WTC11 (cell line): ENCODE measurements at regions not wholly inside any gene's neighbourhood (a gene's known extent, or its start where the extent isn't known, plus 50 kb on each side); places are given as distances from the start of the nearest gene placed in this dataset.

ENCODE experiments used
- ATAC-seq: fragments of 200-7000 bp; cut with Tn5 transposase; 2 replicates; pipeline ENCODE4 v1.10.0; 2021; ENCODE audit warnings: mild to moderate bottlenecking, moderate library complexity
- CTCF ChIA-PET: fragments of 300-600 bp; sonication (Branson Sonifier 250); formaldehyde crosslinking; loops from one replicate; lab custom pipeline; 2021; ENCODE audit warnings: antibody characterized with exemption; lab: Charles Lee
- POLR2A ChIA-PET: fragments of 350-600 bp; sonication (Branson Sonifier 250); formaldehyde crosslinking; loops from one replicate; lab custom pipeline; 2021; ENCODE audit warnings: antibody characterized with exemption; lab: Charles Lee
- DNase-seq: peaks from one replicate; pipeline ENCODE4 v3.0.0; 2021; ENCODE audit warnings: low spot score
- H3K27ac Mint-ChIP-seq: 2 replicates; pipeline ENCODE4 v1.8.0; 2021; ENCODE audit warnings: mixed read lengths
- H3K27me3 Mint-ChIP-seq: 2 replicates; pipeline ENCODE4 v1.8.0; 2021; ENCODE audit warnings: low read depth, mild to moderate bottlenecking, moderate library complexity, mixed read lengths
- H3K36me3 Mint-ChIP-seq: 2 replicates; pipeline ENCODE4 v1.8.0; 2021; ENCODE audit warnings: mixed read lengths
- H3K4me1 Mint-ChIP-seq: 2 replicates; pipeline ENCODE4 v1.8.0; 2022; ENCODE audit warnings: mixed read lengths
- H3K4me3 Mint-ChIP-seq: 2 replicates; pipeline ENCODE4 v1.8.0; 2021; ENCODE audit warnings: mild to moderate bottlenecking, moderate library complexity, mixed read lengths
- H3K9me3 Mint-ChIP-seq: 2 replicates; pipeline ENCODE4 v1.8.0; 2021; ENCODE audit warnings: mixed read lengths
- ATF1 ChIP-seq: sonication (generic); formaldehyde crosslinking; IDR thresholded peaks from 2 replicates; pipeline ENCODE4 v1.8.1; 2023; ENCODE audit warnings: mild to moderate bottlenecking, moderate library complexity, missing genetic modification reagents
- CREM ChIP-seq: sonication (generic); formaldehyde crosslinking; IDR thresholded peaks from 2 replicates; pipeline ENCODE4 v1.8.1; 2022; ENCODE audit warnings: mild to moderate bottlenecking, missing genetic modification reagents, moderate library complexity
- E2F4 ChIP-seq: sonication (generic); formaldehyde crosslinking; IDR thresholded peaks from 2 replicates; pipeline ENCODE4 v1.8.1; 2022; ENCODE audit warnings: low read depth, mild to moderate bottlenecking, moderate library complexity, missing genetic modification reagents, borderline replicate concordance
- GABPB1 ChIP-seq: sonication (generic); formaldehyde crosslinking; IDR thresholded peaks from 2 replicates; pipeline ENCODE4 v1.8.1; 2023; ENCODE audit warnings: mild to moderate bottlenecking, missing genetic modification reagents
- GRHL2 ChIP-seq: fragments of 250-450 bp; sonication (Bioruptor Pico); IDR thresholded peaks from 2 replicates; pipeline ENCODE4 v1.8.0; 2022; ENCODE audit warnings: mild to moderate bottlenecking, moderate library complexity; ENCODE audit not compliant: insufficient replicate concordance, severe bottlenecking
- GTF2I ChIP-seq: fragments of 250-450 bp; sonication (Bioruptor Pico); conservative IDR thresholded peaks from 2 replicates; pipeline ENCODE4 v1.4.0; 2021; ENCODE audit warnings: mild to moderate bottlenecking
- JUN ChIP-seq: sonication (generic); formaldehyde crosslinking; IDR thresholded peaks from 2 replicates; pipeline ENCODE4 v1.8.0; 2023; ENCODE audit warnings: mild to moderate bottlenecking, missing genetic modification reagents
- NFATC4 ChIP-seq: fragments of 250-450 bp; sonication (Bioruptor Pico); IDR thresholded peaks from 2 replicates; pipeline ENCODE4 v1.9.0; 2021; ENCODE audit warnings: mild to moderate bottlenecking
- SMAD3 ChIP-seq: sonication (generic); formaldehyde crosslinking; IDR thresholded peaks from 2 replicates; pipeline ENCODE4 v1.8.0; 2022; ENCODE audit warnings: missing genetic modification reagents, mild to moderate bottlenecking, borderline replicate concordance
- TEAD4 ChIP-seq: sonication (generic); formaldehyde crosslinking; IDR thresholded peaks from 2 replicates; pipeline ENCODE4 v1.8.0; 2022; ENCODE audit warnings: mild to moderate bottlenecking, missing genetic modification reagents
- TP53 ChIP-seq: sonication (generic); formaldehyde crosslinking; IDR thresholded peaks from 2 replicates; pipeline ENCODE4 v1.8.1; 2023; ENCODE audit warnings: mild to moderate bottlenecking, missing genetic modification reagents
- ZBTB21 ChIP-seq: sonication (generic); formaldehyde crosslinking; IDR thresholded peaks from 2 replicates; pipeline ENCODE4 v1.8.1; 2023; ENCODE audit warnings: mild to moderate bottlenecking, missing genetic modification reagents, borderline replicate concordance
- ZNF219 ChIP-seq: sonication (generic); formaldehyde crosslinking; IDR thresholded peaks from 2 replicates; pipeline ENCODE4 v1.8.0; 2023; ENCODE audit warnings: missing genetic modification reagents, mild to moderate bottlenecking, borderline replicate concordance
- ZNF281 ChIP-seq: sonication (generic); formaldehyde crosslinking; IDR thresholded peaks from 2 replicates; pipeline ENCODE4 v1.8.0; 2023; ENCODE audit warnings: mild to moderate bottlenecking, missing genetic modification reagents
- ZNF423 ChIP-seq: fragments of 250-450 bp; sonication (Bioruptor Pico); IDR thresholded peaks from 2 replicates; pipeline ENCODE4 v2.1.2; 2022; ENCODE audit warnings: mild to moderate bottlenecking, moderate library complexity
- TF ChIP-seq, protein P1 (sequence below): sonication (generic); formaldehyde crosslinking; IDR thresholded peaks from 2 replicates; pipeline ENCODE4 v1.8.1; 2023; ENCODE audit warnings: mild to moderate bottlenecking, moderate library complexity, missing genetic modification reagents
- TF ChIP-seq, protein P2 (sequence below): fragments of 250-450 bp; sonication (Bioruptor Pico); IDR thresholded peaks from 2 replicates; pipeline ENCODE4 v1.8.0; 2021; ENCODE audit warnings: mild to moderate bottlenecking
- TF ChIP-seq, protein P3 (sequence below): sonication (generic); formaldehyde crosslinking; conservative IDR thresholded peaks from 2 replicates; pipeline ENCODE4 v1.8.1; 2023; ENCODE audit warnings: mild to moderate bottlenecking, low read depth, missing genetic modification reagents, moderate library complexity

- Mint-ChIP-seq H3K4me1 (peaks cover 54% of the 10 kb centered on the region), H3K27ac (no peak overlapping the region), H3K36me3 (no peaks in the 10 kb centered on the region), H3K9me3 (no peaks in the 10 kb centered on the region), H3K27me3 (no peaks in the 10 kb centered on the region), H3K4me3 (no peak overlapping the region)
- DNase-seq (no peak), ATAC-seq (no peak)
- ChIA-PET POLR2A (no interaction called here), CTCF (no interaction called here)
- TF ChIP-seq, protein P1, sequence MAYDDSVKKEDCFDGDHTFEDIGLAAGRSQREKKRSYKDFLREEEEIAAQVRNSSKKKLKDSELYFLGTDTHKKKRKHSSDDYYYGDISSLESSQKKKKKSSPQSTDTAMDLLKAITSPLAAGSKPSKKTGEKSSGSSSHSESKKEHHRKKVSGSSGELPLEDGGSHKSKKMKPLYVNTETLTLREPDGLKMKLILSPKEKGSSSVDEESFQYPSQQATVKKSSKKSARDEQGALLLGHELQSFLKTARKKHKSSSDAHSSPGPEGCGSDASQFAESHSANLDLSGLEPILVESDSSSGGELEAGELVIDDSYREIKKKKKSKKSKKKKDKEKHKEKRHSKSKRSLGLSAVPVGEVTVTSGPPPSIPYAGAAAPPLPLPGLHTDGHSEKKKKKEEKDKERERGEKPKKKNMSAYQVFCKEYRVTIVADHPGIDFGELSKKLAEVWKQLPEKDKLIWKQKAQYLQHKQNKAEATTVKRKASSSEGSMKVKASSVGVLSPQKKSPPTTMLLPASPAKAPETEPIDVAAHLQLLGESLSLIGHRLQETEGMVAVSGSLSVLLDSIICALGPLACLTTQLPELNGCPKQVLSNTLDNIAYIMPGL (CRISPR knock-in tag): no peak
- TF ChIP-seq GABPB1 (CRISPR knock-in tag) (no peak), ZNF219 (CRISPR knock-in tag) (no peak), TP53 (CRISPR knock-in tag) (no peak), SMAD3 (no peak), E2F4 (CRISPR knock-in tag) (no peak), NFATC4 (CRISPR knock-in tag) (no peak), ZNF281 (CRISPR knock-in tag) (no peak)
- TF ChIP-seq, protein P2, sequence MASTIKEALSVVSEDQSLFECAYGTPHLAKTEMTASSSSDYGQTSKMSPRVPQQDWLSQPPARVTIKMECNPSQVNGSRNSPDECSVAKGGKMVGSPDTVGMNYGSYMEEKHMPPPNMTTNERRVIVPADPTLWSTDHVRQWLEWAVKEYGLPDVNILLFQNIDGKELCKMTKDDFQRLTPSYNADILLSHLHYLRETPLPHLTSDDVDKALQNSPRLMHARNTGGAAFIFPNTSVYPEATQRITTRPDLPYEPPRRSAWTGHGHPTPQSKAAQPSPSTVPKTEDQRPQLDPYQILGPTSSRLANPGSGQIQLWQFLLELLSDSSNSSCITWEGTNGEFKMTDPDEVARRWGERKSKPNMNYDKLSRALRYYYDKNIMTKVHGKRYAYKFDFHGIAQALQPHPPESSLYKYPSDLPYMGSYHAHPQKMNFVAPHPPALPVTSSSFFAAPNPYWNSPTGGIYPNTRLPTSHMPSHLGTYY (CRISPR knock-in tag): no peak
- TF ChIP-seq, protein P3, sequence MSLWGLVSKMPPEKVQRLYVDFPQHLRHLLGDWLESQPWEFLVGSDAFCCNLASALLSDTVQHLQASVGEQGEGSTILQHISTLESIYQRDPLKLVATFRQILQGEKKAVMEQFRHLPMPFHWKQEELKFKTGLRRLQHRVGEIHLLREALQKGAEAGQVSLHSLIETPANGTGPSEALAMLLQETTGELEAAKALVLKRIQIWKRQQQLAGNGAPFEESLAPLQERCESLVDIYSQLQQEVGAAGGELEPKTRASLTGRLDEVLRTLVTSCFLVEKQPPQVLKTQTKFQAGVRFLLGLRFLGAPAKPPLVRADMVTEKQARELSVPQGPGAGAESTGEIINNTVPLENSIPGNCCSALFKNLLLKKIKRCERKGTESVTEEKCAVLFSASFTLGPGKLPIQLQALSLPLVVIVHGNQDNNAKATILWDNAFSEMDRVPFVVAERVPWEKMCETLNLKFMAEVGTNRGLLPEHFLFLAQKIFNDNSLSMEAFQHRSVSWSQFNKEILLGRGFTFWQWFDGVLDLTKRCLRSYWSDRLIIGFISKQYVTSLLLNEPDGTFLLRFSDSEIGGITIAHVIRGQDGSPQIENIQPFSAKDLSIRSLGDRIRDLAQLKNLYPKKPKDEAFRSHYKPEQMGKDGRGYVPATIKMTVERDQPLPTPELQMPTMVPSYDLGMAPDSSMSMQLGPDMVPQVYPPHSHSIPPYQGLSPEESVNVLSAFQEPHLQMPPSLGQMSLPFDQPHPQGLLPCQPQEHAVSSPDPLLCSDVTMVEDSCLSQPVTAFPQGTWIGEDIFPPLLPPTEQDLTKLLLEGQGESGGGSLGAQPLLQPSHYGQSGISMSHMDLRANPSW (CRISPR knock-in tag): no peak
Measured at GRCh38 chr18:29157057-29157780, 980.3 kb upstream of the CDH2 start.

DNA sequence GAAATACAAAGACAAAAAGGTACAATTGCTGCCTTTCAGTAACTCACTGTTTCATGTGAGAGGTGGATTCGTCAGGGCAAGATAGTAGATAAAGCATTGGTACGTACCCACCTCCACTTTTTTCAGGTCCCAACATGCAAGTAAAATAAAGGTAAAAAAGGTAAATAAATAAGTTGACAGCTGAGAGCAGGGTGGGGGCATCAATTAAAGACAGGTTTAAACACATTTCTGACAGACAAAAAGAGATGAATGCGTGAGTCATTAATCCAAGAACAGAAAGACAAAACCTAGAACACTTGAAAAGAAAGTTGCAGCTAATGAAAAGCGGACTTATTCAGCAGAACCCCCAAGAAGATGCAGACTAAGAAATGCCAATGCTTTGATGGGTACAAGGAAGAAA is 979.6 kb upstream of the CDH2 start:
- H3K4me1 Mint-ChIP-seq: peaks cover 54% of the 10 kb centered on the region
- ATAC-seq (no peak), DNase-seq (no peak)
- H3K36me3 Mint-ChIP-seq: no peaks in the 10 kb centered on the region
- H3K27me3 Mint-ChIP-seq: no peaks in the 10 kb centered on the region
- POLR2A ChIA-PET: no interaction called here
- CTCF ChIA-PET: no interaction called here
- no peak overlapping the region for H3K4me3 Mint-ChIP-seq
- no peaks in the 10 kb centered on the region for H3K9me3 Mint-ChIP-seq
- H3K27ac Mint-ChIP-seq: no peak overlapping the region
- TF ChIP-seq, protein P3 (CRISPR knock-in tag): no peak
- TF ChIP-seq GTF2I (no peak), JUN (CRISPR knock-in tag) (no peak), GRHL2 (CRISPR knock-in tag) (no peak), TEAD4 (no peak), NFATC4 (CRISPR knock-in tag) (no peak), E2F4 (CRISPR knock-in tag) (no peak), ATF1 (CRISPR knock-in tag) (no peak), ZBTB21 (CRISPR knock-in tag) (no peak), CREM (CRISPR knock-in tag) (no peak), ZNF423 (CRISPR knock-in tag) (no peak)
- TF ChIP-seq, protein P1 (CRISPR knock-in tag): no peak
